ENCODE measurements at regions not wholly inside any gene's neighbourhood (a gene's known extent, or its start where the extent isn't known, plus 50 kb on each side); places are given as distances from the start of the nearest gene placed in this dataset.

DNA sequence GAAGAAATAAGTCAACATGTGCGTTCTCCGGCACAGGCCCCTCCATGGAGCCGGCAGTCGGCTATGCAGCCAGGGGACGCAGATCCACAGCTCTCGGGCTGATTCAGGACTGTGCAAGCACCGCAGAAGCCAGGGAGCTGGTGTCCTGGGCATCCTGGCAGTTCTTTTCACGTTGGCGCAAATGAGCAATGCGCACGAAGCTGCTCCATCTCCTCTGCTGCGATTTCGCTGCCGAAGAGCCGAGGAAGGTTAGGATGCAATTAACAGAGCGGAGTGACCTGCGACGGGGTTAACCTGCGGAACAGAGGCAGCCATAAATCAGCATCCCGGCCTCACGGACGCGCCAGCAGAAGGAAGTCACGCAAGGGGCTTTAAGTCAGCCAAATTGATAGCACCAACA lies 107.1 kb upstream of the POU3F3 start:
- Mint-ChIP-seq H3K4me1 (no peaks in the 10 kb centered on the region), H3K9me3 (no peaks in the 10 kb centered on the region), H3K27me3 (peaks cover 1% of the 10 kb centered on the region), H3K27ac (no peak overlapping the region), H3K4me3 (no peak overlapping the region), H3K36me3 (no peaks in the 10 kb centered on the region)

DNA sequence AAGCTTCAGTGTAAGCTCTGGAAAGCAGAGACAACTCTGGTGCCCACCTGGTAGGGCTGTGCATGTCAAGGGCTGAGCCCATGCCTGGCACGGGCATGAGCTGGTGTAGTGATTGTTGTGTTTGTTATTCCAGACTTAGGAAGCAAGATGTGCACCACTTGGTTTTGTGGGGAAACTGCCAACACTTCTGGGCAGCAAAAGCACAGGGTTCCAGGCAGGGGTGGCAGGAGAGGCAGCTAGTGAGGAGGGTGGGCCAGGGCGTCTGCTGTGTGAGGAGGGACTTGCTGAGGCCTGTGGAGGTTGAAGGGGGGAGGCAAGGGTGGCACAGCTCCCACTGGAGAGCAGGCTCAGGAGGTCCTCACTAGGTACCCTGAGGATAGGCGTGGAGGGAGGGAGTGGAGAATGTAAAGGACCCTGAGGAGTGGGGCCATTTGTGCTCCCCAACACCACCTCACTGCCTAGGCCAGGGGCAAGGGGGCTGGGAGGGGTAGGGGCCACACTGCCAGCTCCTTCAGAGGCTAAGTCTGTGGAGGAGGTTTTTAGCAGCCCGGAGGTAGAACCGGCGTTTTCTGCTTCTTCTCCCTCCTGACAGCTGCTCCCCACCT lies 104.0 kb upstream of the POU3F3 start:
- no peaks in the 10 kb centered on the region for H3K4me1 Mint-ChIP-seq
- H3K27ac Mint-ChIP-seq = no peak overlapping the region
- H3K36me3 Mint-ChIP-seq = no peaks in the 10 kb centered on the region
- H3K9me3 Mint-ChIP-seq = no peaks in the 10 kb centered on the region
- H3K27me3 Mint-ChIP-seq = peaks cover 5% of the 10 kb centered on the region
- H3K4me3 Mint-ChIP-seq = no peak overlapping the region

DNA sequence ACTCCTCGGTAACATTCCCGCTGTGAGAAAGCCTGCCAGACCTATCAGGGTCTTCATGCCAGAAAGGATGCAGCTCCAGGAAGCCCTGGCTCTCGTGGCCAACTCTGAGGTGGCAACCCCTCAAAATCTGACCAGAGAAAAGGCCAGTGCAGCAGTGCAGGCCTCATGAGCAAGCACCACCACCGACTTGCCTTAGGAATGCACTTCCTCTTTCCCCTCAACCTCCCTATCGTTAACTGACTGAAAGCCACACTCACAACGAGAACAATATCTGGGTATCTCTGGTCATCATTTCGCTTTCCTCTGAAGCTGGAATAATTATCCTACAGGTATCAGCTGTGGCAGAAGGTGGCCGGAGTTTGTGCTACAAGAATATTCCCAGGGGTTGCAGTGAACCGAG lies 101.4 kb upstream of the POU3F3 start:
- H3K27ac Mint-ChIP-seq = no peak overlapping the region
- no peaks in the 10 kb centered on the region for H3K36me3 Mint-ChIP-seq

DNA sequence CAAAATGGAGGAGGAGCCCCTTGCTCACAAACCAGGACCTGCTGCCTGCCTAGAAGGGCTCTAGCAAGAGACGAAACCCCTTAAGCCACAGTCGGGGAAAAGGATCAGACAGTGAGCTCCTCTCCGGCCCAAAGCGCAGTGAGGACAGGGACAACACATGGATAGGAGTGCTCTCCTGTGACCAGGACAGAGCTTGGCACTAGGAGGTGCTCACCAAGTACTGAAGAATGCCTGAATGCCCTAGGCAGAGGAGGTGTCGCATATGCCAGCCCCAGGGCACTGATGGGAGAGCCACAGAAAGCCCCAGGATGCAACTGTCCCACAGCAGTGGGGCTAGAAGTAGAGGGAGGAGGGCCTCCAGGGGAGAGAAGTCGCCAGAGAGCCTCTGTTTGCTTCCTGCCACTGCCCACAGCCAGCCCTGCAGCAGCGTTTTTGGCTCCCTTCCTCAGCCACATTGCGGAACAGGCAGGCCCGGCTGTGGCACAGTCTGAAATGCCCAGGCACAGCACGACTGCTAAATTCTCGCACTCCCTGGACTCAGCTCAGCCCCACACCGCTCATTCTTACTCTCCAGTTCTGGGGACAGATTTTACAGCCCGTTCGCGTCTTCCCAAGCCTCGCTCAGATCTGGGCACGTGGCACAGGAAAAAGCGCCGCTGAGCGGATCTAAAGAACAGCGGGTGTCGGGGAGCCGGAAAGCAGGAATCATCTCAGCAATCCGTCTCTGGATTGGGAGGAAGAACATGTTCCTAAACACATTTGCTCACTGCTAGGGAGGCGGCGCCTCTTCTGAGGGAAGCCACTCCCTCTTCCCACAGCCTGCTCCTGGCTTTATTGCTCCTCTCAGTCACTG lies 98.7 kb upstream of the POU3F3 start:
- no peaks in the 10 kb centered on the region for H3K36me3 Mint-ChIP-seq
- no peak overlapping the region for H3K4me3 Mint-ChIP-seq
- H3K27ac Mint-ChIP-seq = no peak overlapping the region
- no peaks in the 10 kb centered on the region for H3K4me1 Mint-ChIP-seq
- H3K27me3 Mint-ChIP-seq = peaks cover 5% of the 10 kb centered on the region
- H3K9me3 Mint-ChIP-seq = no peaks in the 10 kb centered on the region

More for the DNA sequence above, 101.4 kb upstream of the POU3F3 start:
- Mint-ChIP-seq H3K4me3 (no peak overlapping the region), H3K27me3 (peaks cover 3% of the 10 kb centered on the region), H3K9me3 (no peaks in the 10 kb centered on the region), H3K4me1 (no peaks in the 10 kb centered on the region)

DNA sequence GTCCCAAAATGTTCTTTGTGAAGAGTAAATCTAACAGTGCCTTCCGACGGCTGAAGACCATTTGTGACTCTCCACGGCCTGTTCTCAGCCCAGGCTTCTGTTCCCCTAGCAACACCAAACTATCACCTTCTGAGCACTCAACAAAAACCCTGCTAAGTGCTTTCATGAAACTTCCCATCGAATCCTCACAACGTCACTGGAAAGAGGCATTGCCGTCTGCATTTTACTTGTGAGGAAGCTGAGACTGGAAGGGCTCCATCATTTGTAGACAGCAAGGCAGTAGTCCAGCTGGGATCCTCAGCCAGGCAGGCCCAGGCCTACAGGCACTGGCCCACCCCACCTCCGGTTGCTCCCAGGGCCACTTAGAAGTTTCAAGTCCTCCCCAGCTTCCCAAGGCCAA lies 97.8 kb upstream of the POU3F3 start:
- no peaks in the 10 kb centered on the region for H3K36me3 Mint-ChIP-seq

DNA sequence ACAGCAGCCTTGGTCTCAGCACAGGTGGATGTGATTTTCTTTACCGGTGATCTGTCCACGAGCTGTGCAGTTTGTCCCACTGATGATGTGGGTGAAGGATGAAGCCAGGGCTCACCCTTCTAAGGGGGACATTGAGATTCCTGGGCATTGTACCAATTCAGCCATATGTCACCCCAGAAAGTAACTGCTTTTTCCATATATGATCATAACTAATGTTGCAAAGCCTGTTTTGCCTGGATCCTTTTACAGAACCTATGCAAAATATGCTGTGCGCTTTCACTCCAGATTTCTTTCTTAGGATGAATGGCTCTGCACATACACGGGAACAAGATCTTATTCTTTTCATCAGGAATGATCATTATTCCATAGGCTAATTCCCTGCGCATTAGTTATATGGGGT lies 96.9 kb upstream of the POU3F3 start:
- no peaks in the 10 kb centered on the region for H3K4me1 Mint-ChIP-seq
- no peaks in the 10 kb centered on the region for H3K36me3 Mint-ChIP-seq
- peaks cover 5% of the 10 kb centered on the region for H3K27me3 Mint-ChIP-seq
- no peak overlapping the region for H3K4me3 Mint-ChIP-seq
- no peak overlapping the region for H3K27ac Mint-ChIP-seq
- no peaks in the 10 kb centered on the region for H3K9me3 Mint-ChIP-seq

More for the DNA sequence above, 97.8 kb upstream of the POU3F3 start:
- H3K27ac Mint-ChIP-seq = no peak overlapping the region
- peaks cover 5% of the 10 kb centered on the region for H3K27me3 Mint-ChIP-seq
- no peaks in the 10 kb centered on the region for H3K4me1 Mint-ChIP-seq
- H3K4me3 Mint-ChIP-seq = no peak overlapping the region
- H3K9me3 Mint-ChIP-seq = no peaks in the 10 kb centered on the region

DNA sequence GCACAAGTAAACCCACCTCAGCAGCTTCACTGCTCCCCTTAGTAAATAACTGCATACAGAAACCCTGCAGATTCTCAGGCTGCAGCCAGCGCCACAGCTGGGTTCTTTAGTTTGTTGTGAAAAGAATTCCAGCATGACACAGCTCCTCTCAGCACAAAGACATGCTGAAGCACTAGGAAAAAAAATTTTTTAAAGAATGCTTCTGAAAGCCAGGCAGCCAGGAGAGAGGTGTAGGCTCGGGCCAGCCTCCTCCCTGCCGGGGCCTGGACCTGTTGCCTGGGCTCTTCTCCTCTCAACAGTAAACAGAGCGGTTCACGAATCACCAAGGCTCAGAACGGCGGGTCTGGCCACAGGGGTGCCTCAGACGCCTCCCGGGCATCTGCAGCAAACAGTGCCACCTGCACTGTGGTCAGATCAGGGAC lies 95.7 kb upstream of the POU3F3 start:
- no peak overlapping the region for H3K27ac Mint-ChIP-seq
- no peaks in the 10 kb centered on the region for H3K36me3 Mint-ChIP-seq
- H3K4me1 Mint-ChIP-seq = no peaks in the 10 kb centered on the region
- no peaks in the 10 kb centered on the region for H3K9me3 Mint-ChIP-seq
- H3K4me3 Mint-ChIP-seq = no peak overlapping the region
- peaks cover 5% of the 10 kb centered on the region for H3K27me3 Mint-ChIP-seq

DNA sequence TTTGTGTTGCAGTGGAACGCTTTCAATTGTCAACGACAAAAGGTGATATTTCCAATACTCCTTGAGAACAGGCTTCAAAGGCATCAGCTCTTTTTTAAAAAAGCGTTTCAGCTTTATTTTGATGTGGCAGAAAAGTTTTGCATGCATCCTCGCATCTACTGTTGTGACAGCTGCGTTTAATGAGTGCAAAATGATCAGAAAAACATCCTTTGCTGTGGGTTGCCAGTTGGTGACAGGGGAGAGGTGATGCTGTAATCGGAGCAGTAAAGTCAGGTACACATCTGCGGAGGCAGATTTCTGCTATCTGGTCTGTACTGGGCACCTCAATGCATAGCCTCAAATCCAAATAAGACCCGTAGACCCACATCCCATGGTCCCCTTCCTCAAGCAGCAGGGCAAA lies 91.9 kb upstream of the POU3F3 start:
- peaks cover 2% of the 10 kb centered on the region for H3K36me3 Mint-ChIP-seq
- H3K4me1 Mint-ChIP-seq = no peaks in the 10 kb centered on the region
- H3K27me3 Mint-ChIP-seq = peaks cover 6% of the 10 kb centered on the region
- no peaks in the 10 kb centered on the region for H3K9me3 Mint-ChIP-seq
- H3K4me3 Mint-ChIP-seq = no peak overlapping the region
- no peak overlapping the region for H3K27ac Mint-ChIP-seq

DNA sequence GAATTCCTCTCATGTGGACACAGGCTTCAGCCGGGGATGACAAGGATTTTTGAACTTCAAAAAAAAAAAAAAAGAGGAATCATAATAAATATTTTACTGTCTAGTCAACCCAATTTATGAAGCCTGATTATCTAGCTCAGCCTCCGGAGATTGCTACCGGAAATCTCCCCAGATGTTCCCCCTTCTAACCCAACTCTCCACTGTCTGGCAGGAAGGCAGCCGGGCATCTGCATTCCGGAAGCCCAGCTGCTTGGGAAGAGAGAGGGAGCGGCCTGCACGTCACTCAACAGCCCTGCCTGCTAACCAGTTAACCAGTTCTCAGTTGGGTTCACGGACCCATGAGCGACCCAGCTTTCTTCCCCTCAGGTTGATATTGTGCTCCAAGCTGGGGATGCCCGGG lies 87.2 kb upstream of the POU3F3 start:
- Mint-ChIP-seq H3K36me3 (peaks cover 2% of the 10 kb centered on the region), H3K4me1 (no peaks in the 10 kb centered on the region), H3K27me3 (peaks cover 5% of the 10 kb centered on the region), H3K4me3 (no peak overlapping the region), H3K27ac (no peak overlapping the region), H3K9me3 (peaks cover 5% of the 10 kb centered on the region)

DNA sequence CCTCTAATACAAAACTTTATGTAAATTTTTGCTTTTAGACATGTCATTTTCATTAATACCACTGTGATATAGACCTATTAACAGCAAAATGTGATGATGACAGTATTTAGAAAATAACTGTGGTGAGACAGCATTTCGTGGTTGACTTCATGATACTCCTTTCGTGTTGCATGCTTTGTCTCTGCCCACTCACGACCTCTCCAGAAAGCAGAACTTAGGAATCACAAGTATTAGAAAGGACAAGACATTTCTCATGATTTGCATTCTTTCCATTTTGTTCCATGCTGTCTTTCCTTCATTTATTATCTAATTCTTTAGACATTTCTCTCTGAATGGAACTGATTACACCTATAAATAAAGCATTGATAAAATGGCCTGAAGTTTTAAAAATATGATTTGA lies 85.2 kb upstream of the POU3F3 start:
- peaks cover 2% of the 10 kb centered on the region for H3K36me3 Mint-ChIP-seq
- no peak overlapping the region for H3K27ac Mint-ChIP-seq

DNA sequence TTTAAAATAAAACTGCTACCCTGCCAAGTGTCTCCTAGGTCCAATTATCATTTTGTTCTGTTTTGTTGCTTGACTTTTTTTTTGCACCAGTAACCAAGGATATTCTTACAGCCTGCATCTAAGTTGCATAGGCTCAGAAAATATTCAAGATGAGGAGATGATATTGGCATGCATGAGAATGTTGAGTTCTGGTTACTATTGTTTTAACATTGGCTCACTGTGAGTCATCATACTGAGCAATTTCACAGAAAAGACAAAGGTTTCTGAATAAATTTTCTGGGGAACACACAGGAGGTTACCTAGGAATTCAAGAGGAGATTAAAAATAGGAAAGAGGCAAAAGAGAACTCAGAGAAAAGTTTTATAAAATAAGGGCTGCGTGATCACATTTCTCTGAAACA lies 84.8 kb upstream of the POU3F3 start:
- Mint-ChIP-seq H3K36me3 (peaks cover 2% of the 10 kb centered on the region), H3K4me3 (no peak overlapping the region), H3K27ac (no peak overlapping the region), H3K9me3 (peaks cover 5% of the 10 kb centered on the region), H3K4me1 (no peaks in the 10 kb centered on the region), H3K27me3 (peaks cover 2% of the 10 kb centered on the region)

More for the DNA sequence above, 85.2 kb upstream of the POU3F3 start:
- Mint-ChIP-seq H3K27me3 (peaks cover 3% of the 10 kb centered on the region), H3K9me3 (peaks cover 5% of the 10 kb centered on the region), H3K4me3 (no peak overlapping the region), H3K4me1 (no peaks in the 10 kb centered on the region)

DNA sequence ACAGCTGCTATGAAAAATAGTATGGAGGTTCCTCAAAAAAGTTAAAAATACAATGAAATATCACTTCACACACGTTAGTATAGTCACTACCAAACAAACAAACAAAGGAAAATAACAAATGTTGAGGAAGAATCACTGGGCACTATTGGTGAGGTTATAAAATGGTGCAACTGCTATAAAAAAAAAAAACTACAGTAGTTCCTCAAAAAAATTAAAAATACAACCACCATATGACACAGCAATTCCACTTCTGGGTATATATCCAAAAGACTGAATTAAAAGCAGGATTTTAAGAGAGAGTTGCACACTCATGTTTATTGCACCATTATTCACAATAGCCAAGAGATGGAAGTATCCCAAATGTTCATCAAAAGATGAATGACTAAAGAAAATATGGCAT lies 80.9 kb upstream of the POU3F3 start:
- no peaks in the 10 kb centered on the region for H3K36me3 Mint-ChIP-seq
- H3K4me3 Mint-ChIP-seq = no peak overlapping the region
- peaks cover 3% of the 10 kb centered on the region for H3K27me3 Mint-ChIP-seq
- no peak overlapping the region for H3K27ac Mint-ChIP-seq
- no peaks in the 10 kb centered on the region for H3K4me1 Mint-ChIP-seq
- peaks cover 5% of the 10 kb centered on the region for H3K9me3 Mint-ChIP-seq

DNA sequence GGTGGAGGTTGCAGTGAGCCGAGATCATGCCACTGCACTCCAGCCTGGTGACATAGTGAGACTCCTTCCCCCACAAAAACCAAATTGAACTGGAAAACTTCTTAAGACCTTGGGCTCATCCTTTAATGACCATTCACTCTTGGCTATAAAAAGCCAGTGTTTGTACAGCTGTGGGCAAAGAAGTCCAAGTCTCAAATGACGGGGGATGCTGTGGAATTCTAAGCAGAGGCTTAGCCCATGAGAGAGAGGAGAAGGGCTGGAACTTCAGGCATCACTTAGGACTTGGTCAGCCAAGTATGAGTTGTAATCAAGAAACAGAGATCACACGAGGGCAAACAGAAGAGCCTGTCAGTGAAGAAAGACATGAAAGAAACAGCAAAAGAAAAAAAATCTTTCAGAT lies 79.3 kb upstream of the POU3F3 start:
- Mint-ChIP-seq H3K9me3 (no peaks in the 10 kb centered on the region), H3K4me1 (no peaks in the 10 kb centered on the region), H3K4me3 (no peak overlapping the region), H3K27me3 (peaks cover 2% of the 10 kb centered on the region), H3K27ac (no peak overlapping the region), H3K36me3 (no peaks in the 10 kb centered on the region)

DNA sequence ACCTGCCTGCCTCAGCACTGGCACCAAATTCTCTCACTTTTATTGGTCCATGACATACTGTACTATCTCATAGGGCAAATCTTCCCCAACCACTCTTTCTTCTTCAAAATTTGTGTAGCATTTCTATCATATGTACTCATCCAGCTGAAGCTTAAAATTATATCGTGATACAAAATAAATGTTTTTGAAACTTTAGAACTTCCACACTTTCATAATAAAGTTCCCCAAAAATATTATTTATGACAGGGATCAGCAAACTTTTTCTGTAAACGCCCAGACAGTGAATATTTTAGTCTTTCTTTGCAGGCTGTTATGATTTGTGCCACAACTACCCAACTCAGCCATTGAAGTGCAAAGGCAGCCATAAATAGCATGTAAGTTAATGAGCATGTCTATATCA lies 76.2 kb upstream of the POU3F3 start:
- Mint-ChIP-seq H3K27me3 (peaks cover 2% of the 10 kb centered on the region), H3K27ac (no peak overlapping the region), H3K36me3 (no peaks in the 10 kb centered on the region), H3K4me3 (no peak overlapping the region), H3K9me3 (no peaks in the 10 kb centered on the region), H3K4me1 (peaks cover 5% of the 10 kb centered on the region)

DNA sequence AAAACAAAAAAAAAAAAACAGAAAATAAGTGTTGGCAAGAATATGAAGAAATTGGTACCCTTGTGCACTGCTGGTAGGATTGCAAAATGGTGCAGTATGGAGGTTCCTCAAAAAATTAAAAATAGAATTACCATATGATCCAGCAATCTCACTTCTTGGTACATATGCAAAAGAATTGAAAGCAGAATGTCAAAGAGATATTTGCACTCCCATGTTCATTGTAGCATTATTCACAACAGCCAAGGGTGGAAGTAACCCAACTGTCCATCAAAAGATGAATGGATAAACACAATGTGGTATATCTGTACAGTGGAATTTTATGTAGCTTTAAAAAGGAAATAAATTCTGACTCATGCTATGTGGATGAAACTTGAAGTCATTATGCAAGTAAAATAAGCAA lies 72.8 kb upstream of the POU3F3 start:
- no peaks in the 10 kb centered on the region for H3K36me3 Mint-ChIP-seq
- H3K4me3 Mint-ChIP-seq = no peak overlapping the region
- peaks cover 2% of the 10 kb centered on the region for H3K27me3 Mint-ChIP-seq
- no peaks in the 10 kb centered on the region for H3K9me3 Mint-ChIP-seq
- no peak overlapping the region for H3K27ac Mint-ChIP-seq
- peaks cover 5% of the 10 kb centered on the region for H3K4me1 Mint-ChIP-seq

DNA sequence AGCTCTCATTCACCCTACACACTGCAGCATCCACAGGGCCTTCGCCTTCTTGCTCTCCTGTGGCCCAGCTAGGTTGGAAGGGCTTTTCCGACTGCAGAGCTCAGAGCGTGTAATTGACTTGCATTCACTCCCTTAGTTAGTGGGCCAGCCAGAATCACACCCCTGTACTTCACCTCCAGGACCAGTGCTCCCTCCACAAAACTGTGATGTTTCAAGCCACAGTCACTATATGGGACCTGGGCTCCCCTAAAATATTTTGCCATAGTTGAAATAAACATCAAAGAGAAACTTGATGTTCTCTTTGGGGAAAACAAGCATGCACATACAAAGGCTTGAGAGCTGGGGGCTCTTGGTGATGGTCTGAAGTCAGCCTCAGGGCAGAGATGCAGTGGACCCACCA lies 69.7 kb upstream of the POU3F3 start:
- H3K27me3 Mint-ChIP-seq = no peaks in the 10 kb centered on the region
- H3K27ac Mint-ChIP-seq = no peak overlapping the region
- no peaks in the 10 kb centered on the region for H3K9me3 Mint-ChIP-seq
- H3K36me3 Mint-ChIP-seq = no peaks in the 10 kb centered on the region
- no peak overlapping the region for H3K4me3 Mint-ChIP-seq
- peaks cover 5% of the 10 kb centered on the region for H3K4me1 Mint-ChIP-seq

Data from activated naive CD4-positive, alpha-beta T cell treated with anti-CD3 and anti-CD28 coated beads, Interleukin-2, amount 50 U/mL, for 24 hours (primary cell).